Natural killer cell (primary cell): ENCODE measurements at regions not wholly inside any gene's neighbourhood (a gene's known extent, or its start where the extent isn't known, plus 50 kb on each side); places are given as distances from the start of the nearest gene placed in this dataset.

ENCODE experiments used
- ATAC-seq, 3 donors: fragments of 150-1000 bp in 2 of 3; fragments of 200-7000 bp in 1 of 3; cut with Tn5 transposase; 1 replicate in 1 of 3; 2 replicates in 2 of 3; pipeline ENCODE4 v1.10.0; 2021; ENCODE audit warnings: mild to moderate bottlenecking in 2 of 3, moderate library complexity in 2 of 3
- DNase-seq, 2 donors: peaks; one replicate each; pipeline versions ENCODE4 v3.0.0 to v3.0.0-alpha.2; 2013 to 2021; ENCODE audit warnings: mixed read lengths in 1 of 2
- H3K27ac ChIP-seq: one replicate; pipeline ENCODE4 v1.5.1; 2013; ENCODE audit warnings: mild to moderate bottlenecking, low read length
- H3K27me3 ChIP-seq: one replicate; pipeline ENCODE4 v1.6.1; 2013; ENCODE audit warnings: low read length; ENCODE audit not compliant: control insufficient read depth, insufficient read depth
- H3K36me3 ChIP-seq: one replicate; pipeline ENCODE4 v1.6.1; 2013; ENCODE audit warnings: low read length; ENCODE audit not compliant: control insufficient read depth, insufficient read depth
- H3K4me1 ChIP-seq: one replicate; pipeline ENCODE4 v1.6.1; 2013; ENCODE audit warnings: low read length; ENCODE audit not compliant: control insufficient read depth, insufficient read depth
- H3K4me3 ChIP-seq: one replicate; pipeline ENCODE4 v1.5.1; 2013; ENCODE audit warnings: low read length
- H3K9me3 ChIP-seq: one replicate; pipeline ENCODE4 v1.6.1; 2013; ENCODE audit warnings: low read length; ENCODE audit not compliant: control insufficient read depth, insufficient read depth
- H3K27ac Mint-ChIP-seq, 2 donors: one replicate each; pipeline ENCODE4 v1.8.0; 2022; ENCODE audit warnings: mild to moderate bottlenecking in 2 of 2, mixed read lengths in 2 of 2, moderate library complexity in 1 of 2
- H3K27me3 Mint-ChIP-seq, 2 donors: one replicate each; pipeline ENCODE4 v1.8.0; 2022; ENCODE audit warnings: low read depth in 2 of 2, mixed read lengths in 2 of 2
- H3K36me3 Mint-ChIP-seq: one replicate; pipeline ENCODE4 v1.8.0; 2022; ENCODE audit warnings: mixed read lengths
- H3K4me1 Mint-ChIP-seq, 2 donors: one replicate each; pipeline ENCODE4 v1.8.0; 2022; ENCODE audit warnings: mixed read lengths in 2 of 2
- H3K4me3 Mint-ChIP-seq: one replicate; pipeline ENCODE4 v1.8.0; 2022; ENCODE audit warnings: mild to moderate bottlenecking, moderate library complexity, mixed read lengths
- H3K9me3 Mint-ChIP-seq, 2 donors: one replicate each; pipeline ENCODE4 v1.8.0; 2022; ENCODE audit warnings: mixed read lengths in 2 of 2
- WGBS: methylation state at CpG from one replicate; pipeline ENCODE4 v1.1.7; 2013; ENCODE audit warnings: missing lambda C conversion rate; ENCODE audit not compliant: insufficient coverage; 5-methylcytosine and 5-hydroxymethylcytosine counted together
- intact Hi-C: fragments of 100-400 bp; cut with micrococcal nuclease; formaldehyde crosslinking; loops from one replicate; pipeline ENCODE4 v1.14.2; 2022
- TF ChIP-seq, protein P1 (sequence below): fragments of 200-600 bp; IDR thresholded peaks from one replicate; pipeline ENCODE4 v1.8.0; 2022; ENCODE audit warnings: antibody characterized with exemption

DNA sequence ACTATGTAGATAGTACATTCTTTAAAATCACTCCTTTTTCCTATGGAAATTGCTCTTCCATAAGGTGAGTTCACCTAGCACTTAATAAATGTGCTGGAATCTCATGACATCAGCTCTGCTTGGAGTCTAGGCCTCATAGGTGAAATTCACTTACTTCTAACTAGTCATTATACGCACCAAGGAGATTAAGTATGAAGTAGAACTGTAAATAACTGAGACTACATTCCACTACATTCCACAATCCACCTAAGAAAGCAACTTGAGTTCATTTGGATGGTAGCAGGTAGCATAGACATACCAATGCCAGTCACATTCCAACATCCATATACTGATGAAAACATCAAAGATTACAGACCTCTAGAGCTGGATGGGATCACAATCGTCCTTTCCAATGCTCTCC lies 64.3 kb downstream of the NIBAN1 start:
- Mint-ChIP-seq H3K36me3 (no peaks in the 10 kb centered on the region), H3K27ac (no peak overlapping the region)

DNA sequence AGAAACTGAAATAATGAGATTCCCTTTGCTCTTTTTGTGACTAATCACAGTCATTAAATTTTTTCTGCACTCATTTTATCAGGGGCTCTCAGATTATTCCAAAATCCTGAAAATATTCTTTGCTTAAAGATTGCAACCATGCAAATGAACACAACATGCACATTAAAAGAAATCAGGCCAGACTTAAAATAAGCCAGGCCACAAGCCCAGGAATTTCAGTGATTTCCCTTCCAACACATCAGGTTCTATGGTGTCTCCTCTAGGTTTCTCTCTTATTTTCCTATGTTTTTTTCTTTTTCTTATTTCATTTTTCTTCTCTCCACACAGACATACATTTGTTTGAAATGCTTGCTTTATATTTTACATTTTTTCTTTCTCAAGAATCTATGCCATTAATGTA lies 65.3 kb downstream of the NIBAN1 start:
- H3K27ac ChIP-seq, result no peak overlapping the region
- no peaks in the 10 kb centered on the region for H3K9me3 ChIP-seq
- DNase-seq, result no peak
- H3K36me3 Mint-ChIP-seq, result no peaks in the 10 kb centered on the region
- H3K27ac Mint-ChIP-seq, result peak overlapping the region in 1 of 2 donors; percentile 16
- H3K27me3 ChIP-seq, result no peaks in the 10 kb centered on the region
- TF ChIP-seq, protein P1, sequence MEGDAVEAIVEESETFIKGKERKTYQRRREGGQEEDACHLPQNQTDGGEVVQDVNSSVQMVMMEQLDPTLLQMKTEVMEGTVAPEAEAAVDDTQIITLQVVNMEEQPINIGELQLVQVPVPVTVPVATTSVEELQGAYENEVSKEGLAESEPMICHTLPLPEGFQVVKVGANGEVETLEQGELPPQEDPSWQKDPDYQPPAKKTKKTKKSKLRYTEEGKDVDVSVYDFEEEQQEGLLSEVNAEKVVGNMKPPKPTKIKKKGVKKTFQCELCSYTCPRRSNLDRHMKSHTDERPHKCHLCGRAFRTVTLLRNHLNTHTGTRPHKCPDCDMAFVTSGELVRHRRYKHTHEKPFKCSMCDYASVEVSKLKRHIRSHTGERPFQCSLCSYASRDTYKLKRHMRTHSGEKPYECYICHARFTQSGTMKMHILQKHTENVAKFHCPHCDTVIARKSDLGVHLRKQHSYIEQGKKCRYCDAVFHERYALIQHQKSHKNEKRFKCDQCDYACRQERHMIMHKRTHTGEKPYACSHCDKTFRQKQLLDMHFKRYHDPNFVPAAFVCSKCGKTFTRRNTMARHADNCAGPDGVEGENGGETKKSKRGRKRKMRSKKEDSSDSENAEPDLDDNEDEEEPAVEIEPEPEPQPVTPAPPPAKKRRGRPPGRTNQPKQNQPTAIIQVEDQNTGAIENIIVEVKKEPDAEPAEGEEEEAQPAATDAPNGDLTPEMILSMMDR, result no peak
- no peak for ATAC-seq
- H3K4me3 Mint-ChIP-seq, result no peak overlapping the region
- intact Hi-C loops, result no loop called here
- no peaks in the 10 kb centered on the region for H3K27me3 Mint-ChIP-seq
- no peak overlapping the region for H3K4me3 ChIP-seq
- peaks cover 25 to 26% of the 10 kb centered on the region in 2 donors for H3K4me1 Mint-ChIP-seq
- H3K4me1 ChIP-seq, result peaks cover 8% of the 10 kb centered on the region
- H3K9me3 Mint-ChIP-seq, result no peaks in the 10 kb centered on the region
- no peaks in the 10 kb centered on the region for H3K36me3 ChIP-seq

More for the DNA sequence above, 64.3 kb downstream of the NIBAN1 start:
- TF ChIP-seq, protein P1, result no peak
- peaks cover 17 to 19% of the 10 kb centered on the region in 2 donors for H3K4me1 Mint-ChIP-seq
- WGBS, result no CpG with 5 or more reads among the region's 2 CpGs
- Histone ChIP-seq H3K27me3 (no peaks in the 10 kb centered on the region), H3K4me1 (peaks cover 5% of the 10 kb centered on the region), H3K9me3 (no peaks in the 10 kb centered on the region), H3K36me3 (peaks cover under 1% of the 10 kb centered on the region), H3K4me3 (no peak overlapping the region), H3K27ac (no peak overlapping the region)
- no peaks in the 10 kb centered on the region for H3K27me3 Mint-ChIP-seq
- H3K9me3 Mint-ChIP-seq, result no peaks in the 10 kb centered on the region
- ATAC-seq, result no peak
- intact Hi-C loops, result no loop called here
- DNase-seq, result no peak
- no peak overlapping the region for H3K4me3 Mint-ChIP-seq

DNA sequence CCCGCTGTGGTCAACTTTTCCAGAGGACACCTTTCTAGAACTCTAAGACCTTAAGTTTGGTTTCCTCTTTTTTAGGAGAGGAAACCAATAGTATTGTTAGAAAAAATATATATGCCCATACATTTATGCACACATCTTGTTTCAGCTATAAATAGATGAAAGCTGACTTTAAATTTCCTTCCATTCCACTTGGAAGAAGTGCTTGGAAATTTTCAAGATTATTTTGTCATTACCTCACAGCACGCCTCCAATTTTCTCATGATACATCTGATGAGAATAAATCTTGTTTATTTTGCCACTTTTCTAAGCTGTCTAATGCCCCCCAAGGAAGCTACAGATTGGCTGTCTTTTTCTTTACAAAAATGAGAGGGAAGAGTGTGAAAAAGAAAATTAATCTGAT lies 65.8 kb downstream of the NIBAN1 start:
- intact Hi-C loops, result no loop called here

DNA sequence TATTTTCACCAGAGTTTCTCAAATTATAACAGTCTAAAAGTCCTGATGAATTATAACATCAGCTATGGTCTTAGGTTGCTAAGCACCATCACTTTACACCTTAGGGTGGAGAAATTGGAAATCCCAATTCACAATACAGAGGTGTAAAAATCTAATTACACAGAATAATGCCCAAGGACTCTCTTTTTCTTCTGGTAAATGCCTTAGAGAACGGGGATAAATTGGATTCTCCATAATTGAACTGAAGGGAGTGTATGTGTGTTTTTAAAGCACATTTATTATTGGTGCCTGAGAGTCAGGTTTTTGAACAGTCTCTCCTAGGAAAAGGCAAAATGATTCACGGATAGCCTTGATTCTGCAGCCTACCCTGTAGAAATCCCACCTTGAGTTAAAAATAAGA lies 66.8 kb downstream of the NIBAN1 start:
- no peaks in the 10 kb centered on the region for H3K9me3 ChIP-seq
- H3K27me3 Mint-ChIP-seq, result no peaks in the 10 kb centered on the region
- H3K27ac ChIP-seq, result no peak overlapping the region
- no peaks in the 10 kb centered on the region for H3K36me3 ChIP-seq
- H3K4me3 ChIP-seq, result no peak overlapping the region
- H3K36me3 Mint-ChIP-seq, result no peaks in the 10 kb centered on the region
- ATAC-seq (no peak), DNase-seq (no peak)
- TF ChIP-seq, protein P1, result no peak
- no peaks in the 10 kb centered on the region for H3K27me3 ChIP-seq
- H3K27ac Mint-ChIP-seq, result no peak overlapping the region
- intact Hi-C loops, result no loop called here
- peaks cover 25 to 26% of the 10 kb centered on the region in 2 donors for H3K4me1 Mint-ChIP-seq
- no peak overlapping the region for H3K4me3 Mint-ChIP-seq
- H3K4me1 ChIP-seq, result peaks cover 8% of the 10 kb centered on the region
- WGBS, result 88% methylated on average over 1 of the region's 2 CpGs
- H3K9me3 Mint-ChIP-seq, result no peaks in the 10 kb centered on the region

More for the DNA sequence above, 65.8 kb downstream of the NIBAN1 start:
- TF ChIP-seq, protein P1, result no peak
- Mint-ChIP-seq H3K4me3 (no peak overlapping the region), H3K36me3 (no peaks in the 10 kb centered on the region), H3K4me1 (peaks cover 25 to 26% of the 10 kb centered on the region in 2 donors), H3K9me3 (no peaks in the 10 kb centered on the region), H3K27ac (peak overlapping the region in 1 of 2 donors; percentile 16), H3K27me3 (no peaks in the 10 kb centered on the region)
- DNase-seq (no peak), ATAC-seq (no peak)
- Histone ChIP-seq H3K27me3 (no peaks in the 10 kb centered on the region), H3K4me1 (peaks cover 8% of the 10 kb centered on the region), H3K9me3 (no peaks in the 10 kb centered on the region), H3K27ac (no peak overlapping the region), H3K36me3 (no peaks in the 10 kb centered on the region), H3K4me3 (no peak overlapping the region)
- no CpG with 5 or more reads among the region's 2 CpGs for WGBS
